ENCODE measurements at regions not wholly inside any gene's neighbourhood (a gene's known extent, or its start where the extent isn't known, plus 50 kb on each side); places are given as distances from the start of the nearest gene placed in this dataset.

GRCh38 chr5:124036786-124037185, 524.8 kb downstream of the CSNK1G3 start:
- Mint-ChIP-seq H3K9me3 (peaks cover 0 to 10% (median 4%) of the 10 kb centered on the region in 7 donors), H3K4me3 (no peak overlapping the region), H3K27ac (no peak overlapping the region), H3K36me3 (no peaks in the 10 kb centered on the region), H3K4me1 (no peaks in the 10 kb centered on the region), H3K27me3 (no peaks in the 10 kb centered on the region)
- H3K9me3 ChIP-seq (ENCODE audit: control insufficient read depth in 2 of 2, low read length in 2 of 2), result no peaks in the 10 kb centered on the region
- DNase-seq, result no peak
- no peak overlapping the region for H3K27ac ChIP-seq (ENCODE audit: insufficient read depth, low read length, poor library complexity, severe bottlenecking)
- no peaks in the 10 kb centered on the region for H3K36me3 ChIP-seq (ENCODE audit: control insufficient read depth, insufficient read depth, low read length)
- ATAC-seq (ENCODE audit: low read depth in 2 of 2), result no peak
- H3K4me1 ChIP-seq (ENCODE audit: control insufficient read depth, insufficient read depth, low read length, poor library complexity, severe bottlenecking), result no peaks in the 10 kb centered on the region
- no peaks in the 10 kb centered on the region for H3K27me3 ChIP-seq (ENCODE audit: control insufficient read depth, insufficient read depth, low read length)
- H3K4me3 ChIP-seq (ENCODE audit: low read depth, low read length), result no peak overlapping the region

- H3K4me3 ChIP-seq (ENCODE audit: low read depth, low read length), result no peak overlapping the region
- H3K27ac Mint-ChIP-seq, result no peak overlapping the region
- DNase-seq (no peak), ATAC-seq (ENCODE audit: low read depth in 2 of 2) (peak in 1 of 2 donors; percentile 55)
- H3K9me3 Mint-ChIP-seq, result peaks cover 0 to 9% (median 0%) of the 10 kb centered on the region in 7 donors
- no peaks in the 10 kb centered on the region for H3K36me3 ChIP-seq (ENCODE audit: control insufficient read depth, insufficient read depth, low read length)
- H3K36me3 Mint-ChIP-seq, result no peaks in the 10 kb centered on the region
- H3K4me1 Mint-ChIP-seq, result no peaks in the 10 kb centered on the region
- H3K9me3 ChIP-seq (ENCODE audit: control insufficient read depth in 2 of 2, low read length in 2 of 2), result no peaks in the 10 kb centered on the region
- H3K4me3 Mint-ChIP-seq, result no peak overlapping the region
- H3K27ac ChIP-seq (ENCODE audit: insufficient read depth, low read length, poor library complexity, severe bottlenecking), result no peak overlapping the region
- H3K4me1 ChIP-seq (ENCODE audit: control insufficient read depth, insufficient read depth, low read length, poor library complexity, severe bottlenecking), result no peaks in the 10 kb centered on the region
- no peaks in the 10 kb centered on the region for H3K27me3 Mint-ChIP-seq
- H3K27me3 ChIP-seq (ENCODE audit: control insufficient read depth, insufficient read depth, low read length), result no peaks in the 10 kb centered on the region
These were observed 523.0 kb downstream of the CSNK1G3 start for GRCh38 chr5:124034963-124035362.

GRCh38 chr5:124034083-124034700, 522.2 kb downstream of the CSNK1G3 start:
- peaks cover 0 to 9% (median 0%) of the 10 kb centered on the region in 7 donors for H3K9me3 Mint-ChIP-seq
- H3K27me3 Mint-ChIP-seq, result no peaks in the 10 kb centered on the region
- Histone ChIP-seq H3K9me3 (ENCODE audit: control insufficient read depth in 2 of 2, low read length in 2 of 2) (no peaks in the 10 kb centered on the region), H3K36me3 (ENCODE audit: control insufficient read depth, insufficient read depth, low read length) (no peaks in the 10 kb centered on the region), H3K4me3 (ENCODE audit: low read depth, low read length) (no peak overlapping the region), H3K4me1 (ENCODE audit: control insufficient read depth, insufficient read depth, low read length, poor library complexity, severe bottlenecking) (no peaks in the 10 kb centered on the region), H3K27ac (ENCODE audit: insufficient read depth, low read length, poor library complexity, severe bottlenecking) (no peak overlapping the region), H3K27me3 (ENCODE audit: control insufficient read depth, insufficient read depth, low read length) (no peaks in the 10 kb centered on the region)
- H3K4me3 Mint-ChIP-seq, result no peak overlapping the region
- no peak for ATAC-seq (ENCODE audit: low read depth in 2 of 2)
- H3K27ac Mint-ChIP-seq, result no peak overlapping the region
- H3K36me3 Mint-ChIP-seq, result no peaks in the 10 kb centered on the region
- DNase-seq, result no peak
- no peaks in the 10 kb centered on the region for H3K4me1 Mint-ChIP-seq

- no peaks in the 10 kb centered on the region for H3K9me3 ChIP-seq (ENCODE audit: control insufficient read depth in 2 of 2, low read length in 2 of 2)
- Mint-ChIP-seq H3K27me3 (no peaks in the 10 kb centered on the region), H3K4me1 (no peaks in the 10 kb centered on the region), H3K9me3 (peaks cover 0 to 6% (median 2%) of the 10 kb centered on the region in 7 donors), H3K36me3 (no peaks in the 10 kb centered on the region), H3K27ac (no peak overlapping the region), H3K4me3 (no peak overlapping the region)
- DNase-seq (no peak), ATAC-seq (ENCODE audit: low read depth in 2 of 2) (no peak)
- H3K27ac ChIP-seq (ENCODE audit: insufficient read depth, low read length, poor library complexity, severe bottlenecking), result no peak overlapping the region
- H3K27me3 ChIP-seq (ENCODE audit: control insufficient read depth, insufficient read depth, low read length), result no peaks in the 10 kb centered on the region
- no peak overlapping the region for H3K4me3 ChIP-seq (ENCODE audit: low read depth, low read length)
- H3K36me3 ChIP-seq (ENCODE audit: control insufficient read depth, insufficient read depth, low read length), result no peaks in the 10 kb centered on the region
- no peaks in the 10 kb centered on the region for H3K4me1 ChIP-seq (ENCODE audit: control insufficient read depth, insufficient read depth, low read length, poor library complexity, severe bottlenecking)
These were observed 518.1 kb downstream of the CSNK1G3 start for GRCh38 chr5:124030043-124030491.

GRCh38 chr5:124027441-124027840, 515.5 kb downstream of the CSNK1G3 start:
- DNase-seq, result no peak
- H3K27ac ChIP-seq (ENCODE audit: insufficient read depth, low read length, poor library complexity, severe bottlenecking), result no peak overlapping the region
- no peak for ATAC-seq (ENCODE audit: low read depth in 2 of 2)
- Mint-ChIP-seq H3K27me3 (no peaks in the 10 kb centered on the region), H3K4me3 (no peak overlapping the region), H3K9me3 (peaks cover 0 to 6% (median 2%) of the 10 kb centered on the region in 7 donors), H3K36me3 (no peaks in the 10 kb centered on the region), H3K4me1 (no peaks in the 10 kb centered on the region), H3K27ac (no peak overlapping the region)
- no peak overlapping the region for H3K4me3 ChIP-seq (ENCODE audit: low read depth, low read length)
- no peaks in the 10 kb centered on the region for H3K9me3 ChIP-seq (ENCODE audit: control insufficient read depth in 2 of 2, low read length in 2 of 2)
- no peaks in the 10 kb centered on the region for H3K36me3 ChIP-seq (ENCODE audit: control insufficient read depth, insufficient read depth, low read length)
- H3K4me1 ChIP-seq (ENCODE audit: control insufficient read depth, insufficient read depth, low read length, poor library complexity, severe bottlenecking), result no peaks in the 10 kb centered on the region
- no peaks in the 10 kb centered on the region for H3K27me3 ChIP-seq (ENCODE audit: control insufficient read depth, insufficient read depth, low read length)

GRCh38 chr5:124025306-124025845, 513.4 kb downstream of the CSNK1G3 start:
- ATAC-seq (ENCODE audit: low read depth in 2 of 2) (no peak), DNase-seq (no peak)
- Histone ChIP-seq H3K36me3 (ENCODE audit: control insufficient read depth, insufficient read depth, low read length) (no peaks in the 10 kb centered on the region), H3K4me1 (ENCODE audit: control insufficient read depth, insufficient read depth, low read length, poor library complexity, severe bottlenecking) (no peaks in the 10 kb centered on the region), H3K27ac (ENCODE audit: insufficient read depth, low read length, poor library complexity, severe bottlenecking) (no peak overlapping the region), H3K9me3 (ENCODE audit: control insufficient read depth in 2 of 2, low read length in 2 of 2) (peaks cover 0 to 6% of the 10 kb centered on the region in 2 experiments), H3K27me3 (ENCODE audit: control insufficient read depth, insufficient read depth, low read length) (no peaks in the 10 kb centered on the region), H3K4me3 (ENCODE audit: low read depth, low read length) (no peak overlapping the region)
- no peak overlapping the region for H3K4me3 Mint-ChIP-seq
- H3K9me3 Mint-ChIP-seq, result peaks cover 0 to 17% (median 6%) of the 10 kb centered on the region in 7 donors
- H3K27ac Mint-ChIP-seq, result no peak overlapping the region
- no peaks in the 10 kb centered on the region for H3K4me1 Mint-ChIP-seq
- no peaks in the 10 kb centered on the region for H3K27me3 Mint-ChIP-seq
- no peaks in the 10 kb centered on the region for H3K36me3 Mint-ChIP-seq

GRCh38 chr5:124022966-124023365, 511.0 kb downstream of the CSNK1G3 start:
- Mint-ChIP-seq H3K27ac (no peak overlapping the region), H3K27me3 (no peaks in the 10 kb centered on the region), H3K9me3 (peaks cover 0 to 23% (median 6%) of the 10 kb centered on the region in 7 donors), H3K36me3 (no peaks in the 10 kb centered on the region), H3K4me3 (no peak overlapping the region), H3K4me1 (no peaks in the 10 kb centered on the region)
- ATAC-seq (ENCODE audit: low read depth in 2 of 2) (no peak), DNase-seq (no peak)
- H3K4me3 ChIP-seq (ENCODE audit: low read depth, low read length), result no peak overlapping the region
- H3K4me1 ChIP-seq (ENCODE audit: control insufficient read depth, insufficient read depth, low read length, poor library complexity, severe bottlenecking), result no peaks in the 10 kb centered on the region
- H3K36me3 ChIP-seq (ENCODE audit: control insufficient read depth, insufficient read depth, low read length), result no peaks in the 10 kb centered on the region
- H3K27me3 ChIP-seq (ENCODE audit: control insufficient read depth, insufficient read depth, low read length), result no peaks in the 10 kb centered on the region
- peaks cover 0 to 6% of the 10 kb centered on the region in 2 experiments for H3K9me3 ChIP-seq (ENCODE audit: control insufficient read depth in 2 of 2, low read length in 2 of 2)
- H3K27ac ChIP-seq (ENCODE audit: insufficient read depth, low read length, poor library complexity, severe bottlenecking), result no peak overlapping the region

- Histone ChIP-seq H3K4me1 (ENCODE audit: control insufficient read depth, insufficient read depth, low read length, poor library complexity, severe bottlenecking) (no peaks in the 10 kb centered on the region), H3K36me3 (ENCODE audit: control insufficient read depth, insufficient read depth, low read length) (no peaks in the 10 kb centered on the region), H3K27me3 (ENCODE audit: control insufficient read depth, insufficient read depth, low read length) (no peaks in the 10 kb centered on the region), H3K27ac (ENCODE audit: insufficient read depth, low read length, poor library complexity, severe bottlenecking) (no peak overlapping the region), H3K4me3 (ENCODE audit: low read depth, low read length) (no peak overlapping the region), H3K9me3 (ENCODE audit: control insufficient read depth in 2 of 2, low read length in 2 of 2) (peaks cover 0 to 6% of the 10 kb centered on the region in 2 experiments)
- no peak overlapping the region for H3K27ac Mint-ChIP-seq
- no peak for DNase-seq
- no peaks in the 10 kb centered on the region for H3K27me3 Mint-ChIP-seq
- no peaks in the 10 kb centered on the region for H3K36me3 Mint-ChIP-seq
- no peaks in the 10 kb centered on the region for H3K4me1 Mint-ChIP-seq
- H3K4me3 Mint-ChIP-seq, result no peak overlapping the region
- peaks cover 0 to 20% (median 4%) of the 10 kb centered on the region in 7 donors for H3K9me3 Mint-ChIP-seq
- ATAC-seq (ENCODE audit: low read depth in 2 of 2), result no peak
These were observed 509.8 kb downstream of the CSNK1G3 start for GRCh38 chr5:124021776-124022175.
